ENCODE measurements at regions not wholly inside any gene's neighbourhood (a gene's known extent, or its start where the extent isn't known, plus 50 kb on each side); places are given as distances from the start of the nearest gene placed in this dataset.

DNA sequence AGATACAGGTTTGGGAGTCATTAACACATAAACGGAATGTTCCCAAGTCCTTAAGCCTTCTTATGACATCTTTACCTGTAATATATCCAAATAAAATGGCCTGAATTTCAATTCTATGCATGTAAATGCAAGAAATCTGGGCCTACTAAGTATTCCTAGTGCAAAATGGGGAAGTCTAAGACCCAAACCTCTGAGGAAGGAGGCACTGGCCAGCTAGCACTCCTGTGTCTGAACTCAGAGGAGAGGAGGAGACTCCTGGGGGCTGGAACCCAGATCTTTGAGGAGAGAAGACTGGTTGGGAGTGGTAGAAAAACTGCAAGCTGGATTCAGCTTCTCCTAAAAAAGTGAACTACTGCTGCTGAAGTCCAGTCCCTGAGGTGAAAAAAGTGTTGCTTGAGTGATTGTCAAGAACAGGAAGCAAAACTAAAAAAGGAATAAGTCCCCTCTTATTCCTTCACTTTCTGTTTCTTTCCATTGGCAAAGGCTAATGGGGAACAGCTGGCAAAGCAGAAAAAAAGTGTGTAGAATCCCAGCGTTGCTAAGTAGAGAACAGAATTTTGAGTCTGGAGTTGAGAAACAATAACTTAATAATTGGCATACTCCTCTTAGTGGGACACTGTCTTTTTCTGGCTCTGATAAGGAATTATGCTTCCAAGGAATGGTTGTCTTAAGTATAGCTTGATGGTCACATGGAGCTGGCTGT, 54.8 kb upstream of the ATP2C1 start:
- no peak for DNase-seq (ENCODE audit: low read depth)
- TF ChIP-seq, protein P1, sequence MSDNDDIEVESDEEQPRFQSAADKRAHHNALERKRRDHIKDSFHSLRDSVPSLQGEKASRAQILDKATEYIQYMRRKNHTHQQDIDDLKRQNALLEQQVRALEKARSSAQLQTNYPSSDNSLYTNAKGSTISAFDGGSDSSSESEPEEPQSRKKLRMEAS (IDR thresholded peaks at IDR 0.05; ENCODE audit: low read depth, low read length) = no peak
- TF ChIP-seq MYC (IDR thresholded peaks at IDR 0.05; ENCODE audit: low read depth, low read length) (no peak), POLR2A (IDR thresholded peaks at IDR 0.05; ENCODE audit: extremely low read depth, insufficient read length) (no peak)
- TF ChIP-seq, protein P2, sequence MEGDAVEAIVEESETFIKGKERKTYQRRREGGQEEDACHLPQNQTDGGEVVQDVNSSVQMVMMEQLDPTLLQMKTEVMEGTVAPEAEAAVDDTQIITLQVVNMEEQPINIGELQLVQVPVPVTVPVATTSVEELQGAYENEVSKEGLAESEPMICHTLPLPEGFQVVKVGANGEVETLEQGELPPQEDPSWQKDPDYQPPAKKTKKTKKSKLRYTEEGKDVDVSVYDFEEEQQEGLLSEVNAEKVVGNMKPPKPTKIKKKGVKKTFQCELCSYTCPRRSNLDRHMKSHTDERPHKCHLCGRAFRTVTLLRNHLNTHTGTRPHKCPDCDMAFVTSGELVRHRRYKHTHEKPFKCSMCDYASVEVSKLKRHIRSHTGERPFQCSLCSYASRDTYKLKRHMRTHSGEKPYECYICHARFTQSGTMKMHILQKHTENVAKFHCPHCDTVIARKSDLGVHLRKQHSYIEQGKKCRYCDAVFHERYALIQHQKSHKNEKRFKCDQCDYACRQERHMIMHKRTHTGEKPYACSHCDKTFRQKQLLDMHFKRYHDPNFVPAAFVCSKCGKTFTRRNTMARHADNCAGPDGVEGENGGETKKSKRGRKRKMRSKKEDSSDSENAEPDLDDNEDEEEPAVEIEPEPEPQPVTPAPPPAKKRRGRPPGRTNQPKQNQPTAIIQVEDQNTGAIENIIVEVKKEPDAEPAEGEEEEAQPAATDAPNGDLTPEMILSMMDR (IDR thresholded peaks at IDR 0.05; ENCODE audit: low read depth, low read length) = no peak
- H3K4me3 ChIP-seq (ENCODE audit: low read depth, low read length) = no peak overlapping the region

DNA sequence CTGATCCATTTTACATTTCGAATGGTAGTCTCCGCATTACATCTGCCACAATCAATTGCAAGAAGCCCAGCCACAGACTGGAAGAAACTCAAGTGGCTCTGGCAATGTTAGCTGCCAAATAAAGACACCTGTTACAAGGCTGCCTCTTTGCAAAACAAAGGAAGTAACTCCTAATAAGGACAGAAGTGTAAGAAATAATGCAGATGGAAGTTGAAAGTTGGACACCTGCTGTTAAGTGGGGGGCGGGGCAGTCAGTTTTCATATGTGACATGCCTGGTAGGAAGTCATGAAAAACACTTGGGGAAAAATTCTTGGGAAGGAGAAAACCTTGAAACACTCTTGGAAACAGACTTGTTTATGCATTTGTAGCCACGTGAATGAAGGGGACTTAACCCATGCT, 54.1 kb upstream of the ATP2C1 start:
- no peak overlapping the region for H3K4me3 ChIP-seq (ENCODE audit: low read depth, low read length)
- DNase-seq (ENCODE audit: low read depth) = peak; percentile 51
- TF ChIP-seq MYC (IDR thresholded peaks at IDR 0.05; ENCODE audit: low read depth, low read length) (no peak), POLR2A (IDR thresholded peaks at IDR 0.05; ENCODE audit: extremely low read depth, insufficient read length) (no peak)
- TF ChIP-seq, protein P1 (IDR thresholded peaks at IDR 0.05; ENCODE audit: low read depth, low read length) = peak; percentile 8; the same call in 1 of the 2 replicates

DNA sequence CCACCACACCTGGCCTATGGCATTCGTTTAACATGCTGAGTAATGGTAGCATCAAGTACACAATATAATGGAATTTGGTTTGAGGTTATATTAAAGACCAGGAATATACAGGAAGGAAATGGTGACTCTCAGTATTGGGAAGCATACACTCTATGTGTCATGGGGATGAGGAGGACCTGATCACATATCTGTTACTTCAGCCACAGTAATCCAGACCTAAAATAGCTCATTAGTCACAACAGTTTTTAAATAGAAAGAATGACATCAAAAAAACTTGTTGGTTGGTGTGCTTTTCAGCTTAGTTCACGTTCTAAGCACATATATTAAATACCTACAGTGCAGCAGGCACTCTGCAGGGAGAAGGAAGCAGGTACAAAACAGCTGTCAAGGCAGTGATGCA, 52.5 kb upstream of the ATP2C1 start:
- TF ChIP-seq, protein P1 (IDR thresholded peaks at IDR 0.05; ENCODE audit: low read depth, low read length) = no peak
- TF ChIP-seq MYC (IDR thresholded peaks at IDR 0.05; ENCODE audit: low read depth, low read length) = no peak
- TF ChIP-seq, protein P2 (IDR thresholded peaks at IDR 0.05; ENCODE audit: low read depth, low read length) = no peak
- TF ChIP-seq POLR2A (IDR thresholded peaks at IDR 0.05; ENCODE audit: extremely low read depth, insufficient read length) = no peak
- no peak for DNase-seq (ENCODE audit: low read depth)
- no peak overlapping the region for H3K4me3 ChIP-seq (ENCODE audit: low read depth, low read length)

DNA sequence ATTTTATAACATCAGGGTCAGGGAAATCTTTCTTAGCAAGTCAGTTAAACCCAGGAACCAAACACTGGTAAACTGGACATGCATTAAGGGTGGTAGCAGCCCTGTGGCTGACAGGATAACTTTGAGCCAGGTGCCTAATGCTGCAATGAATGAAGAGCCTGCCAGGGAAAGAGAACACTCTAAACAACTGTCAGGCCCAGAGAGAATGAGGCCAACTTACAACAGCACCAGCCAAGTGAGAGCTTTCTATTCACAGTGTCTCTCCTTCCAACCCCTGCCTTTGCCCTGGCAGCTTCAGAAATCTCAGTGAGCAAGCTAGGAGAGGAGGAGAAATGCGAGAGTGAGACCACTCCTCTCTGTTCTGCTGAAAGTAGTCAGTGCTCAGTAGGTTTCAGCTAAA, 50.4 kb upstream of the ATP2C1 start:
- DNase-seq (ENCODE audit: low read depth) = no peak
- no peak overlapping the region for H3K4me3 ChIP-seq (ENCODE audit: low read depth, low read length)
- TF ChIP-seq, protein P1 (IDR thresholded peaks at IDR 0.05; ENCODE audit: low read depth, low read length) = no peak
- TF ChIP-seq POLR2A (IDR thresholded peaks at IDR 0.05; ENCODE audit: extremely low read depth, insufficient read length) (no peak), MYC (IDR thresholded peaks at IDR 0.05; ENCODE audit: low read depth, low read length) (no peak)
- TF ChIP-seq, protein P2 (IDR thresholded peaks at IDR 0.05; ENCODE audit: low read depth, low read length) = no peak

Measured in NB4 (cell line).